GM23338 (cell line): ENCODE measurements at regions not wholly inside any gene's neighbourhood (a gene's known extent, or its start where the extent isn't known, plus 50 kb on each side); places are given as distances from the start of the nearest gene placed in this dataset.

Experiments used
- ATAC-seq: fragments of 200-7000 bp; cut with Tn5 transposase; 3 replicates; pipeline ENCODE4 v1.9.1; 2020
- DNase-seq: peaks from one replicate; pipeline ENCODE4 v3.0.0-alpha.2; 2015; ENCODE audit warnings: low spot score
- H2AFZ ChIP-seq: fragments of 200-600 bp; sonication (generic); 2 replicates; pipeline ENCODE4 v1.8.0; 2016; ENCODE audit warnings: antibody characterized with exemption, mild to moderate bottlenecking, moderate library complexity
- H3F3A ChIP-seq: fragments of 200-600 bp; sonication (generic); replicated peaks from 2 replicates; pipeline ENCODE4 v1.8.0; 2017; ENCODE audit warnings: antibody characterized with exemption, mixed run types, low read depth
- H3K27ac ChIP-seq: fragments of 200-600 bp; sonication (generic); 2 replicates; pipeline ENCODE4 v1.6.1; 2016; ENCODE audit warnings: low read depth
- H3K27me3 ChIP-seq: fragments of 200-600 bp; sonication (generic); 2 replicates; pipeline ENCODE4 v1.8.0; 2016; ENCODE audit warnings: mild to moderate bottlenecking, mixed run types, moderate library complexity; ENCODE audit not compliant: insufficient read depth
- H3K36me3 ChIP-seq: fragments of 200-600 bp; sonication (generic); 2 replicates; pipeline ENCODE4 v1.8.0; 2016; ENCODE audit warnings: mild to moderate bottlenecking; ENCODE audit not compliant: insufficient read depth
- H3K4me1 ChIP-seq: fragments of 200-600 bp; sonication (generic); 2 replicates; pipeline ENCODE4 v1.8.0; 2016; ENCODE audit warnings: mild to moderate bottlenecking, moderate library complexity; ENCODE audit not compliant: insufficient read depth
- H3K4me2 ChIP-seq: fragments of 200-600 bp; sonication (generic); 2 replicates; pipeline ENCODE4 v1.7.1; 2017; ENCODE audit warnings: mixed run types
- H3K4me3 ChIP-seq: fragments of 200-600 bp; sonication (generic); 2 replicates; pipeline ENCODE4 v1.6.1; 2016; ENCODE audit warnings: mixed run types
- H3K79me2 ChIP-seq: fragments of 200-600 bp; sonication (generic); replicated peaks from 2 replicates; pipeline ENCODE4 v1.8.0; 2017; ENCODE audit warnings: mild to moderate bottlenecking; ENCODE audit not compliant: insufficient read depth
- H3K9me2 ChIP-seq: fragments of 200-600 bp; sonication (generic); 2 replicates; pipeline ENCODE4 v1.8.0; 2017; ENCODE audit not compliant: insufficient read depth
- H4K20me1 ChIP-seq: fragments of 200-600 bp; sonication (generic); replicated peaks from 2 replicates; pipeline ENCODE4 v1.8.0; 2017; ENCODE audit warnings: mild to moderate bottlenecking; ENCODE audit not compliant: insufficient read depth
- H3K27ac Mint-ChIP-seq: 2 replicates; pipeline ENCODE4 v1.8.0; 2020; ENCODE audit warnings: inconsistent platforms, mild to moderate bottlenecking, moderate library complexity, mixed read lengths
- H3K27me3 Mint-ChIP-seq: 3 replicates; pipeline ENCODE4 v1.8.0; 2022; ENCODE audit warnings: low read depth, mild to moderate bottlenecking, moderate library complexity, mixed read lengths, inconsistent platforms; ENCODE audit not compliant: insufficient read depth, poor library complexity
- H3K36me3 Mint-ChIP-seq: 3 replicates; pipeline ENCODE4 v1.8.0; 2021; ENCODE audit warnings: low read depth, mild to moderate bottlenecking, inconsistent platforms, moderate library complexity, mixed read lengths
- H3K4me1 Mint-ChIP-seq: 3 replicates; pipeline ENCODE4 v1.8.0; 2020; ENCODE audit warnings: mild to moderate bottlenecking, inconsistent platforms, mixed read lengths
- H3K4me3 Mint-ChIP-seq: 3 replicates; pipeline ENCODE4 v1.8.0; 2021; ENCODE audit warnings: moderate library complexity, mild to moderate bottlenecking, inconsistent platforms, mixed read lengths
- H3K9me3 Mint-ChIP-seq: 3 replicates; pipeline ENCODE4 v1.8.0; 2020; ENCODE audit warnings: moderate library complexity, mild to moderate bottlenecking, inconsistent platforms, mixed read lengths
- CREB1 ChIP-seq: fragments of 250-450 bp; sonication (Bioruptor Pico); IDR thresholded peaks from 2 replicates; pipeline ENCODE4 v1.5.0; 2020; ENCODE audit warnings: low read depth, mild to moderate bottlenecking, moderate library complexity
- CTCF ChIP-seq, 2 experiments: fragments of 200-600 bp in 1 of 2; sonication (generic) in 1 of 2; conservative IDR thresholded peaks; 2 replicates each; pipeline versions ENCODE4 v1.5.1 to v1.6.1; 2016 to 2017; ENCODE audit warnings: antibody characterized with exemption in 2 of 2, low read depth in 2 of 2, mild to moderate bottlenecking in 2 of 2, moderate library complexity in 1 of 2
- ETS1 ChIP-seq: IDR thresholded peaks from 2 replicates; pipeline ENCODE4 v1.6.1; 2016; ENCODE audit warnings: antibody characterized with exemption
- EZH2phosphoT487 ChIP-seq: fragments of 200-600 bp; sonication (generic); IDR thresholded peaks from one replicate; pipeline ENCODE4 v1.8.1; 2018; ENCODE audit warnings: antibody characterized with exemption; ENCODE audit not compliant: unreplicated experiment
- POLR2AphosphoS5 ChIP-seq: IDR thresholded peaks from 2 replicates; pipeline ENCODE4 v1.6.1; 2016; ENCODE audit warnings: antibody characterized with exemption, low read depth
- REST ChIP-seq: IDR thresholded peaks from one replicate; pipeline ENCODE4 v1.6.1; 2018; ENCODE audit warnings: antibody characterized with exemption; ENCODE audit not compliant: unreplicated experiment
- STAT1 ChIP-seq: IDR thresholded peaks from one replicate; pipeline ENCODE4 v1.6.1; 2016; ENCODE audit warnings: antibody characterized with exemption; ENCODE audit not compliant: unreplicated experiment
- ZNF114 ChIP-seq: fragments of 250-450 bp; sonication (Bioruptor Pico); IDR thresholded peaks from 2 replicates; pipeline ENCODE4 v1.5.0; 2020; ENCODE audit warnings: mild to moderate bottlenecking, moderate library complexity
- ZNF331 ChIP-seq: fragments of 250-450 bp; sonication (Bioruptor Pico); IDR thresholded peaks from 2 replicates; pipeline ENCODE4 v1.5.0; 2020; ENCODE audit warnings: low read depth, mild to moderate bottlenecking, moderate library complexity
- ZNF462 ChIP-seq: fragments of 250-450 bp; sonication (Bioruptor Pico); IDR thresholded peaks from 2 replicates; pipeline ENCODE4 v1.5.0; 2020; ENCODE audit warnings: mild to moderate bottlenecking, moderate library complexity

- TF ChIP-seq ZNF462 (CRISPR knock-in tag) (no peak), REST (no peak), EZH2phosphoT487 (no peak), ZNF114 (CRISPR knock-in tag) (no peak), CTCF (conservative IDR thresholded peaks at IDR 0.05; ENCODE audit: low read depth in 2 of 2) (no peak), POLR2AphosphoS5 (no peak), STAT1 (no peak), CREB1 (CRISPR knock-in tag) (no peak), ETS1 (no peak), ZNF331 (CRISPR knock-in tag) (no peak)
- Mint-ChIP-seq H3K27ac (no peak overlapping the region), H3K36me3 (no peaks in the 10 kb centered on the region)
Measured at GRCh38 chr6:100115407-100116101, 121.5 kb upstream of the MCHR2 start.

More at GRCh38 chr6:100115407-100116101, 121.5 kb upstream of the MCHR2 start:
- no peaks in the 10 kb centered on the region for H4K20me1 ChIP-seq
- H3K9me3 Mint-ChIP-seq, result no peaks in the 10 kb centered on the region
- no peak overlapping the region for H3K27ac ChIP-seq
- no peak overlapping the region for H3K4me3 Mint-ChIP-seq
- H3K79me2 ChIP-seq, result no peaks in the 10 kb centered on the region
- peaks cover 3% of the 10 kb centered on the region; the same call in 2 of the 3 replicates for H3K4me1 Mint-ChIP-seq
- no peaks in the 10 kb centered on the region for H3F3A ChIP-seq
- no peaks in the 10 kb centered on the region for H3K36me3 ChIP-seq
- H2AFZ ChIP-seq, result no peak overlapping the region
- H3K4me2 ChIP-seq, result no peak overlapping the region
- no peak overlapping the region for H3K4me3 ChIP-seq
- H3K9me2 ChIP-seq, result no peaks in the 10 kb centered on the region
- H3K4me1 ChIP-seq, result no peaks in the 10 kb centered on the region
- peaks cover 3% of the 10 kb centered on the region for H3K27me3 Mint-ChIP-seq
- H3K27me3 ChIP-seq, result no peaks in the 10 kb centered on the region
- ATAC-seq (no peak), DNase-seq (no peak)
